ENCODE measurements at regions not wholly inside any gene's neighbourhood (a gene's known extent, or its start where the extent isn't known, plus 50 kb on each side); places are given as distances from the start of the nearest gene placed in this dataset.

DNA sequence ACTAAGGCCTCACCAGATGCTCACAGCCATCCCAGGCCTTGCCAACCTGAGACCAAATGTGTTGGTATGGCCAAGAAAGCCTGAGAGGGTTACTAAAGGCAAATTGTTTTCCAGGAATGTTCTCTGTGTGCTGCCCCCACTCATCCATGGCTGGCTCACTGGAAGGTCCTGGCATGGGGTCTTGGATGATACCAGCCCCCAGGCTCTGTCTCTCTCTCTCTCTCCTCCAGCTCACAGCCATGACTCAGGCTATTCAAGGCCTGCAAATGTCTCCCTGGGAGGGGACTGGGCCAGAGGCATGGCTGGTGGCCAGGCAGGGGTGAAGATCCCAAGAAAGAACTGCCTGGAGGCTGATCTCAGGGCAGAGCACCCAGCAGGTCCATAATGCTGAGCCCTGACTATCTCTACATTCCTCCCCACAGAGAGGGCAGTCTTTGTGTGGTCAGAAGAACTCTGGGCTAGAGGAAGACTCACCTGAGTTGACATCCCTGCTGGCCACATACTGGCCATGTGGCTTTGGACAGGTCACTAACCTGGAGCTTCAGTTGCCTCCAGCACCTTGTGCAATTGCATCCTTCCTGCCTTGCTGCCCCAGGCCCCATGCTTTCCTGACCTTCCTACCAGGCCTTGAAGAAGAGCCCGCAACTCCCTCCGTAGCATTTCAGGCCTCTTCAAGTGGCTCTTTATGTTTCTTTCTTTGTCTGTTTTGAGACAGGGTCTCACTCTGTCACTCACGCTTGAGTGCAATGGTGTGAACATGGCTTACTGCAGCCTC lies 150.4 kb downstream of the ZFP36L2 start:
- no peak for TF ChIP-seq POLR2A (IDR thresholded peaks at IDR 0.05)
- TF ChIP-seq, protein P1, sequence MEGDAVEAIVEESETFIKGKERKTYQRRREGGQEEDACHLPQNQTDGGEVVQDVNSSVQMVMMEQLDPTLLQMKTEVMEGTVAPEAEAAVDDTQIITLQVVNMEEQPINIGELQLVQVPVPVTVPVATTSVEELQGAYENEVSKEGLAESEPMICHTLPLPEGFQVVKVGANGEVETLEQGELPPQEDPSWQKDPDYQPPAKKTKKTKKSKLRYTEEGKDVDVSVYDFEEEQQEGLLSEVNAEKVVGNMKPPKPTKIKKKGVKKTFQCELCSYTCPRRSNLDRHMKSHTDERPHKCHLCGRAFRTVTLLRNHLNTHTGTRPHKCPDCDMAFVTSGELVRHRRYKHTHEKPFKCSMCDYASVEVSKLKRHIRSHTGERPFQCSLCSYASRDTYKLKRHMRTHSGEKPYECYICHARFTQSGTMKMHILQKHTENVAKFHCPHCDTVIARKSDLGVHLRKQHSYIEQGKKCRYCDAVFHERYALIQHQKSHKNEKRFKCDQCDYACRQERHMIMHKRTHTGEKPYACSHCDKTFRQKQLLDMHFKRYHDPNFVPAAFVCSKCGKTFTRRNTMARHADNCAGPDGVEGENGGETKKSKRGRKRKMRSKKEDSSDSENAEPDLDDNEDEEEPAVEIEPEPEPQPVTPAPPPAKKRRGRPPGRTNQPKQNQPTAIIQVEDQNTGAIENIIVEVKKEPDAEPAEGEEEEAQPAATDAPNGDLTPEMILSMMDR (IDR thresholded peaks at IDR 0.05): no peak

Data from transverse colon (tissue), 3 donors.